Panc1 (cell line): ENCODE measurements at regions not wholly inside any gene's neighbourhood (a gene's known extent, or its start where the extent isn't known, plus 50 kb on each side); places are given as distances from the start of the nearest gene placed in this dataset.

Experiments
- ATAC-seq: fragments of 200-7000 bp; cut with Tn5 transposase; 2 replicates; pipeline ENCODE4 v1.9.1; 2020; ENCODE audit warnings: mild to moderate bottlenecking, moderate library complexity
- BruUV-seq: library from RNA; stranded (reverse); fragments of 400-500 nt; replicated peaks from 2 replicates; lab custom pipeline; 2021; lab: Mats Ljungman, UMichigan
- CTCF ChIA-PET: fragments of 300-600 bp; sonication (Branson Sonifier 250); formaldehyde crosslinking; loops from one replicate; lab custom pipeline; 2022; ENCODE audit warnings: antibody characterized with exemption; lab: Charles Lee
- POLR2A ChIA-PET: fragments of 300-600 bp; sonication (Branson Sonifier 250); formaldehyde crosslinking; loops from one replicate; lab custom pipeline; 2022; ENCODE audit warnings: antibody characterized with exemption; lab: Charles Lee
- DNase-seq: peaks from one replicate; pipeline ENCODE4 v3.0.0-alpha.2; 2010; ENCODE audit warnings: low read depth, low spot score
- H3K27ac ChIP-seq: 2 replicates; pipeline ENCODE4 v1.5.1; 2011; ENCODE audit warnings: mild to moderate bottlenecking, low read length, inconsistent platforms
- H3K27me3 ChIP-seq: fragments of 200-500 bp; sonication (Bioruptor generic); 2 replicates; pipeline ENCODE4 v1.6.0; 2014; ENCODE audit warnings: low read length, inconsistent platforms; ENCODE audit not compliant: control insufficient read depth, insufficient read depth
- H3K36me3 ChIP-seq: fragments of 200-500 bp; sonication (Bioruptor generic); 2 replicates; pipeline ENCODE4 v1.5.1; 2014; ENCODE audit warnings: inconsistent platforms, mild to moderate bottlenecking, low read length, moderate library complexity; ENCODE audit not compliant: control insufficient read depth, insufficient read depth
- H3K4me1 ChIP-seq: 2 replicates; pipeline ENCODE4 v1.5.1; 2011; ENCODE audit warnings: inconsistent platforms, mild to moderate bottlenecking, low read length, moderate library complexity; ENCODE audit not compliant: control insufficient read depth, insufficient read depth
- H3K4me3 ChIP-seq, 2 experiments: 2 replicates each; pipeline ENCODE4 v1.5.1; 2011 to 2012; ENCODE audit warnings: low read depth in 2 of 2, low read length in 2 of 2, mild to moderate bottlenecking in 2 of 2, inconsistent platforms in 1 of 2, moderate library complexity in 1 of 2
- H3K9me3 ChIP-seq: fragments of 200-500 bp; sonication (Bioruptor generic); 2 replicates; pipeline ENCODE4 v1.5.1; 2014; ENCODE audit warnings: low read depth, mild to moderate bottlenecking, inconsistent platforms, low read length, moderate library complexity; ENCODE audit not compliant: control insufficient read depth, insufficient read depth
- POLR2AphosphoS5 ChIP-seq: IDR thresholded peaks from 2 replicates; pipeline ENCODE4 v1.6.1; 2012; ENCODE audit warnings: mild to moderate bottlenecking, low read depth, low read length, moderate library complexity
- REST ChIP-seq, 2 experiments: IDR thresholded peaks; 2 replicates each; pipeline ENCODE4 v1.6.1; 2011 to 2012; ENCODE audit warnings: low read depth in 2 of 2, control low read depth in 1 of 2, low read length in 1 of 2, mild to moderate bottlenecking in 1 of 2, moderate library complexity in 1 of 2; ENCODE audit not compliant: insufficient read depth in 1 of 2
- SIN3A ChIP-seq: IDR thresholded peaks from 2 replicates; pipeline ENCODE4 v1.6.1; 2012; ENCODE audit warnings: low read depth, mild to moderate bottlenecking, low read length, moderate library complexity, borderline replicate concordance; ENCODE audit not compliant: insufficient read depth
- TCF7L2 ChIP-seq: IDR thresholded peaks from 2 replicates; pipeline ENCODE4 v1.6.1; 2011; ENCODE audit warnings: mild to moderate bottlenecking, low read depth, low read length, inconsistent platforms
- in situ Hi-C: cut with HindIII; loops from 2 replicates; pipeline ENCODE4 v1.10.0; 2016; ENCODE audit warnings: low sequenced_read_pairs, low pct_unique_long_range_greater_than_20kb
- intact Hi-C: fragments of 100-400 bp; cut with micrococcal nuclease; formaldehyde crosslinking; loops from one replicate; pipeline ENCODE4 v1.10.0; 2022; ENCODE audit not compliant: unreplicated experiment
- TF ChIP-seq, protein P1 (sequence below): fragments of 450-650 bp; IDR thresholded peaks from 2 replicates; pipeline ENCODE4 v1.5.1; 2017; ENCODE audit warnings: mild to moderate bottlenecking

GRCh38 chr6:28607990-28608389, 82.3 kb downstream of the GPX5 start:
- no TSS peak for BruUV-seq
- no peak overlapping the region for H3K27ac ChIP-seq
- POLR2A ChIA-PET = no interaction called here

GRCh38 chr6:28609672-28610071, 84.0 kb downstream of the GPX5 start:
- intact Hi-C loops = loop anchor here (5.0 kb wide), 2 partner anchors 33 to 63 kb away; no protein-coding TSS in a partner anchor
- Histone ChIP-seq H3K27me3 (peaks cover 3% of the 10 kb centered on the region; the same call in 1 of the 2 replicates), H3K9me3 (no peaks in the 10 kb centered on the region), H3K4me3 (no peak overlapping the region), H3K36me3 (no peaks in the 10 kb centered on the region), H3K4me1 (peaks cover 11% of the 10 kb centered on the region), H3K27ac (no peak overlapping the region)
- no TSS peak for BruUV-seq
- ATAC-seq (no peak), DNase-seq (no peak)
- in situ Hi-C loops = no loop called here
- CTCF ChIA-PET = interaction anchor here (0.5 kb wide), 1 partner anchor 47 kb away, joined by 3 read pairs; no protein-coding TSS in a partner anchor
- no peak for TF ChIP-seq TCF7L2
- no peak for TF ChIP-seq REST (IDR thresholded peaks at IDR 0.05; ENCODE audit: insufficient read depth in 1 of 2, low read depth in 2 of 2, low read length in 1 of 2)
- no peak for TF ChIP-seq POLR2AphosphoS5
- TF ChIP-seq, protein P1, sequence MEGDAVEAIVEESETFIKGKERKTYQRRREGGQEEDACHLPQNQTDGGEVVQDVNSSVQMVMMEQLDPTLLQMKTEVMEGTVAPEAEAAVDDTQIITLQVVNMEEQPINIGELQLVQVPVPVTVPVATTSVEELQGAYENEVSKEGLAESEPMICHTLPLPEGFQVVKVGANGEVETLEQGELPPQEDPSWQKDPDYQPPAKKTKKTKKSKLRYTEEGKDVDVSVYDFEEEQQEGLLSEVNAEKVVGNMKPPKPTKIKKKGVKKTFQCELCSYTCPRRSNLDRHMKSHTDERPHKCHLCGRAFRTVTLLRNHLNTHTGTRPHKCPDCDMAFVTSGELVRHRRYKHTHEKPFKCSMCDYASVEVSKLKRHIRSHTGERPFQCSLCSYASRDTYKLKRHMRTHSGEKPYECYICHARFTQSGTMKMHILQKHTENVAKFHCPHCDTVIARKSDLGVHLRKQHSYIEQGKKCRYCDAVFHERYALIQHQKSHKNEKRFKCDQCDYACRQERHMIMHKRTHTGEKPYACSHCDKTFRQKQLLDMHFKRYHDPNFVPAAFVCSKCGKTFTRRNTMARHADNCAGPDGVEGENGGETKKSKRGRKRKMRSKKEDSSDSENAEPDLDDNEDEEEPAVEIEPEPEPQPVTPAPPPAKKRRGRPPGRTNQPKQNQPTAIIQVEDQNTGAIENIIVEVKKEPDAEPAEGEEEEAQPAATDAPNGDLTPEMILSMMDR = no peak
- TF ChIP-seq SIN3A = no peak
- POLR2A ChIA-PET = no interaction called here

More at GRCh38 chr6:28607990-28608389, 82.3 kb downstream of the GPX5 start:
- TF ChIP-seq TCF7L2 (no peak), REST (IDR thresholded peaks at IDR 0.05; ENCODE audit: insufficient read depth in 1 of 2, low read depth in 2 of 2, low read length in 1 of 2) (no peak), SIN3A (no peak), POLR2AphosphoS5 (no peak)
- TF ChIP-seq, protein P1 = no peak
- no peak for DNase-seq
- Histone ChIP-seq H3K4me1 (peaks cover 11% of the 10 kb centered on the region), H3K9me3 (no peaks in the 10 kb centered on the region), H3K27me3 (peaks cover 3% of the 10 kb centered on the region; the same call in 1 of the 2 replicates), H3K36me3 (no peaks in the 10 kb centered on the region), H3K4me3 (no peak overlapping the region)
- intact Hi-C loops (loop anchor here (5.0 kb wide), 2 partner anchors 34 to 64 kb away; no protein-coding TSS in a partner anchor), in situ Hi-C loops (no loop called here)
- CTCF ChIA-PET = interaction anchor here (1.0 kb wide), 1 partner anchor 24 kb away, joined by 4 read pairs; no protein-coding TSS in a partner anchor
- no peak for ATAC-seq
